PFSK-1 (cell line): ENCODE measurements at regions not wholly inside any gene's neighbourhood (a gene's known extent, or its start where the extent isn't known, plus 50 kb on each side); places are given as distances from the start of the nearest gene placed in this dataset.

Source experiments
- FOXP2 ChIP-seq: optimal IDR thresholded peaks from 2 replicates; pipeline ENCODE3; 2011; ENCODE audit warnings: borderline replicate concordance, control low read depth, inconsistent platforms; ENCODE audit not compliant: insufficient read depth; ENCODE audit errors: extremely low read length, extremely low read depth
- POLR2AphosphoS5 ChIP-seq: IDR thresholded peaks from 2 replicates; pipeline ENCODE4 v1.6.1; 2012; ENCODE audit warnings: low read depth, mild to moderate bottlenecking, control low read depth, low read length, moderate library complexity
- SIN3A ChIP-seq: IDR thresholded peaks from 2 replicates; pipeline ENCODE4 v1.6.1; 2012; ENCODE audit warnings: mild to moderate bottlenecking, low read length, moderate library complexity, borderline replicate concordance; ENCODE audit not compliant: insufficient read depth
- TAF1 ChIP-seq: IDR thresholded peaks from 2 replicates; pipeline ENCODE4 v1.6.1; 2012; ENCODE audit warnings: low read length, control low read depth, borderline replicate concordance; ENCODE audit not compliant: insufficient read depth
- TF ChIP-seq, protein P1 (sequence below), 2 experiments: IDR thresholded peaks; 2 replicates each; pipeline versions ENCODE4 v1.6.1 to v1.8.0; 2011 to 2012; ENCODE audit warnings: low read depth in 2 of 2, low read length in 2 of 2, control low read depth in 1 of 2, inconsistent platforms in 1 of 2, mild to moderate bottlenecking in 1 of 2, moderate library complexity in 1 of 2; ENCODE audit not compliant: insufficient read depth in 1 of 2

DNA sequence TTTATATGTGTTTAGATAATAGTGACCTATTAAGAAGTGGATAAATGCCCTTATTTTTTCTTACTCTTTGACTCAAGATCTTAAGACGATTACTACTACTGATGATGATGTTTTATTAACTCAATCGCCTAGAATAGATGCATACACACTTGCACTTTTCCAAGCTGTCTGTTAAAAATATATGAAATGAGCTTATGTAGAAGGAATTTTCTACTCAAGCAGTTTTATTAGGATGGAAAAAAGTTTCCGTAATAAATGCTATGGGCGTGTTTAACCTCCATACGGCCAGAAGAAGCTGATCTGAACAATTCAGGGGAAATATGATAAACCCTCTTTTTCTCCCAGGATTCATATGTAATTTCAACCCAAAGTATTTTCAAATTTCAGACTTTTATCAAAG is 455.7 kb upstream of the MPDZ start:
- TF ChIP-seq SIN3A (no peak), TAF1 (no peak), POLR2AphosphoS5 (no peak), FOXP2 (no peak)
- TF ChIP-seq, protein P1, sequence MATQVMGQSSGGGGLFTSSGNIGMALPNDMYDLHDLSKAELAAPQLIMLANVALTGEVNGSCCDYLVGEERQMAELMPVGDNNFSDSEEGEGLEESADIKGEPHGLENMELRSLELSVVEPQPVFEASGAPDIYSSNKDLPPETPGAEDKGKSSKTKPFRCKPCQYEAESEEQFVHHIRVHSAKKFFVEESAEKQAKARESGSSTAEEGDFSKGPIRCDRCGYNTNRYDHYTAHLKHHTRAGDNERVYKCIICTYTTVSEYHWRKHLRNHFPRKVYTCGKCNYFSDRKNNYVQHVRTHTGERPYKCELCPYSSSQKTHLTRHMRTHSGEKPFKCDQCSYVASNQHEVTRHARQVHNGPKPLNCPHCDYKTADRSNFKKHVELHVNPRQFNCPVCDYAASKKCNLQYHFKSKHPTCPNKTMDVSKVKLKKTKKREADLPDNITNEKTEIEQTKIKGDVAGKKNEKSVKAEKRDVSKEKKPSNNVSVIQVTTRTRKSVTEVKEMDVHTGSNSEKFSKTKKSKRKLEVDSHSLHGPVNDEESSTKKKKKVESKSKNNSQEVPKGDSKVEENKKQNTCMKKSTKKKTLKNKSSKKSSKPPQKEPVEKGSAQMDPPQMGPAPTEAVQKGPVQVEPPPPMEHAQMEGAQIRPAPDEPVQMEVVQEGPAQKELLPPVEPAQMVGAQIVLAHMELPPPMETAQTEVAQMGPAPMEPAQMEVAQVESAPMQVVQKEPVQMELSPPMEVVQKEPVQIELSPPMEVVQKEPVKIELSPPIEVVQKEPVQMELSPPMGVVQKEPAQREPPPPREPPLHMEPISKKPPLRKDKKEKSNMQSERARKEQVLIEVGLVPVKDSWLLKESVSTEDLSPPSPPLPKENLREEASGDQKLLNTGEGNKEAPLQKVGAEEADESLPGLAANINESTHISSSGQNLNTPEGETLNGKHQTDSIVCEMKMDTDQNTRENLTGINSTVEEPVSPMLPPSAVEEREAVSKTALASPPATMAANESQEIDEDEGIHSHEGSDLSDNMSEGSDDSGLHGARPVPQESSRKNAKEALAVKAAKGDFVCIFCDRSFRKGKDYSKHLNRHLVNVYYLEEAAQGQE (IDR thresholded peaks at IDR 0.05; ENCODE audit: insufficient read depth in 1 of 2, low read depth in 2 of 2, low read length in 2 of 2), result no peak

- TF ChIP-seq SIN3A, result no peak
- no peak for TF ChIP-seq TAF1
- no peak for TF ChIP-seq POLR2AphosphoS5
- TF ChIP-seq, protein P1 (IDR thresholded peaks at IDR 0.05; ENCODE audit: insufficient read depth in 1 of 2, low read depth in 2 of 2, low read length in 2 of 2), result no peak
- no peak for TF ChIP-seq FOXP2
Measured at GRCh38 chr9:13734601-13735000, 455.1 kb upstream of the MPDZ start.

GRCh38 chr9:13732290-13732689 is 452.8 kb upstream of the MPDZ start:
- no peak for TF ChIP-seq POLR2AphosphoS5
- no peak for TF ChIP-seq TAF1
- TF ChIP-seq, protein P1 (IDR thresholded peaks at IDR 0.05; ENCODE audit: insufficient read depth in 1 of 2, low read depth in 2 of 2, low read length in 2 of 2), result no peak
- TF ChIP-seq FOXP2, result no peak
- TF ChIP-seq SIN3A, result no peak

- TF ChIP-seq FOXP2, result no peak
- TF ChIP-seq, protein P1 (IDR thresholded peaks at IDR 0.05; ENCODE audit: insufficient read depth in 1 of 2, low read depth in 2 of 2, low read length in 2 of 2), result no peak
- TF ChIP-seq POLR2AphosphoS5, result no peak
- TF ChIP-seq SIN3A, result no peak
- TF ChIP-seq TAF1, result no peak
Measured at GRCh38 chr9:13731637-13732036, 452.1 kb upstream of the MPDZ start.

DNA sequence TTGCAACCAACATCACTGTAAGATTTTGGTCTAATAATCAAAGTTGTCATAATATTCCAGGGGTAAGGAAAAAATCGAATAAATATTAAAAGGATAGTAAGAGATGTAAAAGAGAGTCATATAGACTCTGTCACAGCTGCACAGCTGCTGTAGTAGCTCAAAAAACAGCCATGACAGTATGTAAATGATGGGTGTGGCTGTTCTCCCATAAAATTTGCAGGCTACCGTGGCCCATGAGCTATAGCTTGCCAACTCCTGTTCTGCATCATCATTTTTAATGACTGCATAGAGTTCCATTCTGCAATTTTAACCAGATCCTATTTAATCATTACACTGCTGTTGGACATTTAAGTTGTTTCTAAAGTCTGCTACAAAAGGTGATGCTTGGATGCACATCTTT is 450.5 kb upstream of the MPDZ start:
- TF ChIP-seq FOXP2, result no peak
- no peak for TF ChIP-seq TAF1
- no peak for TF ChIP-seq POLR2AphosphoS5
- TF ChIP-seq, protein P1 (IDR thresholded peaks at IDR 0.05; ENCODE audit: insufficient read depth in 1 of 2, low read depth in 2 of 2, low read length in 2 of 2), result no peak
- no peak for TF ChIP-seq SIN3A
